HG03139 (cell line): ENCODE measurements at regions not wholly inside any gene's neighbourhood (a gene's known extent, or its start where the extent isn't known, plus 50 kb on each side); places are given as distances from the start of the nearest gene placed in this dataset.

Source experiments
- ATAC-seq: cut with Tn5 transposase; IDR thresholded peaks from one replicate; pipeline ENCODE4 v1.9.1; 2021; ENCODE audit not compliant: unreplicated experiment

DNA sequence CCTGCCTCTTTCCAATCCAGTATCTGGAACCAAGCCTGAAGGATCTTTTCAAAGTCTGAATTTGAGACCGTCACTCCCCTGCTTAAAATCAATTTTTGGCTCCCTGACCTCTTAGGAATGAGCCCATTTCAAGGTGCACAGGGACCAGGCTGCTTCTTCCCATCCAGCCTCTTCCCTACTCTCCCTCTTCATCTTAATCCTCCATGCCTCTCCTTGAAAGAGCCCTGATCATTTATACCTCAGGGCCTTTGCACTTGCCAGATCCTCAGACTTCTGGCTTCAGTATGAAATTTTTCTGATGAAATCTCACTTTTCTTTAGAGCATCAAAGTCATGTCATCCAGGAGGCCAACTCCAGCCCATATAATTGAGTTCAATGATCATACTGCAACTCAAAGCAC, 399.5 kb upstream of the CELF2 start:
- ATAC-seq = no peak

DNA sequence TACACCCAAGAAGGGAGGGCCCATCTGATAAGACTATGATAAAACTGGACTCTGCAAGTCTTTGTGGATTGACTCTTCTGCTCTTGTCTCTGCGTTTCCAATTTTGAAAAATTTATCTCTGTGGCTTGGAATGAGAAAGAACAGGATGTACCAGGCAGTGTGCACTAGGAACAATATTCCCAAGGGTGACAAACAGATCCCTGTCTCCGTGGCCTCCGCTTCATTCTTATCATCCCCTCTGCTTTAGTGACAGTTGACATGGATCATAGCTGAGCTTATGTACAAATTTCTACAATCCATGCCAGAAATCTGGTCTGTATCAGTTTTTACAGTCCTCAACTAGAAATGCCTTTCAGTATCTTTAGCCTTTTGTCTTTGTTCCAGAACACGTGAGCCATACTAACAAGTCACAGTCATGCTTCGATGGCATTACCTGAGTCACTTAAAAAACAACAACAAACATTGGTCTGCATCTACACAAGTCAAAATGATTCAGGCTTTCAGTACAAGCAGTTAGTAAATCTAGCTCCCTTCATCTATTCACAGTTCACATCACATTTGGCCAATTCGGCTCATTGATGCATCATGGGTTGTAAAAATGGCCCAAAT, 393.6 kb upstream of the CELF2 start:
- ATAC-seq = no peak

DNA sequence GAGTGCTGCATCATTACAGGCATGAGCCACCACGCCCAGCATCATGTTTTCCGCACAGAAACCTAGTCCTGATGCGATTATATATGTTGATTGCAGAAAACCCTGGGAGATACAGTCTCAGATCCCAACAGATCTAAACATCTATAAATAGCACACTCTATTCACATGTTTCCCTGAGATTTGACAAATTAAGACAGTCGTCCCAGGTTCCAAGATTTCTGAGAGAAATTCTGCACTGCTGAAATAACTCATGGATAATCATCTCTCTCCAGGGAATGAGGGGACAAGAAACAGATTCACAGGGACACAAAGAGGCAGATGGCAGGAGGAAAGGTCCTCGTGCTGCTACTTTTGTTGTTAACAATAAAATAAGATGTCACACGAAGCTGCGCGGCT, 393.1 kb upstream of the CELF2 start:
- no peak for ATAC-seq

DNA sequence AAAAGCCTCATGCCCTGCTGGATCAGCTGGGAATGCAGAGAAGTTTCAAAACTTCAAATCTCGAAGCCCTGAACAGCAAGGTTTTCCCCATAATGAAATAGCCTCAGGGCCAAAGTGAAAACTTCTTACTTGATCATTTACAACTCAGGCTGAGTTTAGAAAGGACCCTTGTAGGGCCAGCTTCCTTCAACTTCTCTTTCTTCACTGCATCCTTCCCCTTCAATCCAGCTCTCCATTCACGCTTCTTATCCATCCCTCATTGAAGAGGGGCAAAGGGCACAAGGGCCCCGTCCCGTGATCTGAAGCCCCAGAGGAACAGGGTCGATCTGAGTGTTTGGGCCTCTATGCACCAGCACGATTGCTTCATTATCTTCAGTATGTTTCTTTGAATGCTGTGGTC, 392.2 kb upstream of the CELF2 start:
- no peak for ATAC-seq

DNA sequence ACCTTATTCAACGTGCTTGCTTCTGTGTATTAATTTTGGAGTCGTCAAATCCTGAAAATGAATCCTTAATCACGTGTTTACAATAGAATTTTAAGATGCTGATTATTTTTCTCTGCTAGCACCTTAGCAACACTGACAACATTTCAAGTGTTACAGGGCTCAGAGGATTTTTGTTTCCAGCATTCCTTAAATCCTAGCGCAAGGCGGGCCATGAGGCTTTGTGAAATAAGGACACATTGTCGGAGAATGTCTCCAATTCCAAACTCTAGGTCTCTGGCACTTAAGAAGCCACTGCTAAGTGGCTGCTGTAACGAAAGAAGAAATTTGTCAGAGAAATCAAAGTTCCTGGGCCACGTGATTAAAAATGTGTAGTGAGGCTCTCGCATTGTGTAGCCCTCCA, 390.9 kb upstream of the CELF2 start:
- ATAC-seq = no peak

DNA sequence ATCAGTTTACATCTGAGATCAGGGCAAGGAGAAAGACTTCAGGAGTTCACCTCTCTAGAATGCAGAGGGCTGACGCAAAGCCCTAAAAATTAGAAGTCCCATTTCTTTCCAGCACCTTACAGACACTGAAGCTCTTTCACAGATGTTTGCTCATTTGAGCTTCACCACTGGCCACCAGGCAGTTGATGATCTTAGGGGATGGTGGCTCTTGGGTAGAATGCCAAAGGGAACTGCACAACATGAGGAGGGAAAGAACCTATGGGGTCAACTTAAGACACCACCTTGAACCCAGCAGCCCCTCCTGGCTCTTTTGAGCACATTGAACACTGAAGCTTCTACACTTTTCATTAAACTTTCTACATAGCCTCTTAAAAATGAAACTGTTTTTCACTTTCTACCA, 390.3 kb upstream of the CELF2 start:
- no peak for ATAC-seq

DNA sequence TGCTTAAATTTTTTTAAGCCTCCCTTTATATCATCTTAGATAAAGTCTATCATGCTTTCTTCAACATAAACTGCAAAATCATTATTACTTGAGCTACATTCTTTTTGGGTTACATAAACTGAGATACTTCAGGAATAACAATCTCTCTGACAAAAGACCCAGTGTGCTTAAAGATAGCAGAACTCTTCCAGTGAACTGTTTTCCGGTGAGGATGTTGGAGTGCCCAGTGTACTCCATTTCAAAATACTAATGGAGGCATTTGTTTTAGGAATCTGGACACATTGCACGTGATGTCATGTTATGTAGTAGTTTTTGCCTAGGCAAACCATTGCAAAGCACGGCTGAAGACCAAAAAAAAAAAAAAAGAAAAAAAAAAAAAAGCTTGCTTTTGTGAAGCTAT, 388.2 kb upstream of the CELF2 start:
- no peak for ATAC-seq

DNA sequence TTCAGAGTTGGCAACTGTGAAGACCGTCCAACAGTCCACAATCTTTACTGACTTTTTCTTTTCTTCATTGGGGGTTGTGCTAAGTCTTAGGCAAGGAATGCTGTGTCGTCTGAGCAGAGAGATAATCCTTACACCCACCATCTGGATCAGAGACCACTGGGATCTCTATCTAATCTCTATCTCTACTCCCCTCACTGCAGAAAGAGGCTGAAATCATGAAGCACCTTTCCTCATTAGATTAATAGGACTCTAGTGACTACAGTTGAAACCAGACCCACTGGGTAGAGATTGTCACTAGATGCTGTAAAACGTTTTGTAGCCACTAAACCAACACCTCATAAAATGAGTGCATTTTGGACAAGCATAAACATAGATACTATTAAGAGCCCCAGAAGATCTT, 387.4 kb upstream of the CELF2 start:
- ATAC-seq = no peak

DNA sequence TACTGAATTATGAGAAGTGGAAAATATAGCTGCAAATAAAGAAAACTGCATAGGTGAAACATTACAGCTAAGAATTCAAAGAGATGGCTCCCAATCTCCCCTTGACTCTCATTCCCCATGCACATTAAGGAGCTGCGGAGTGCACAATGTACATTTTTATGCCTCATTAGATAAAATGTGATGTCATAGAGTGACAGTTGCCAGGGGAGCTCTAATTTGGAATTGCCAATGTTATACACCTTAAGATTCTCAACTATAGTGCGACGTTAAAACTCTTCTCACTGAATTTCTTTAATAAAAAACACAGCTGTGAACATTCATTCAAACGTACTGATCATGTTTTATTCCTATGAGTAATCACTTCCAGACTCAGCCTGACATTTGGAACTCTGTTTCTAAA, 386.9 kb upstream of the CELF2 start:
- no peak for ATAC-seq

DNA sequence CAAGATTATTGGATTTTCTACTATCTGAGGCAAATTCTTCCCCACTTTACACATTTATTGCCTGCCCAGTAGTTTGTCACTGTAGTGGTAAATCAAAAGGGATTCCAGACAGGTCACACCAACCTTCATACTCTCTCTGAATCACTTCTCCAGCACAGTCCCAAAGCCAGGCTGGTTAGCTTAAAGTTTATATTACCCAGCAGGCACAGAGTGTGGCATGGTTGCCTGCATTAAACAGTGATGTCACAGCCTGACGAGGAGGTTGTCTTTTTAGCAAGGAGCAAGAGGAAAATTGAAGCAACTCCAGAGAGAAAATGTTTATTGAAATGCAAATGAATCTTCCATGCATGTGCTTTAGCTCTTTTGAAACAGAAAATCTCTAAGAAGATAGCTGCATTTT, 375.5 kb upstream of the CELF2 start:
- no peak for ATAC-seq

DNA sequence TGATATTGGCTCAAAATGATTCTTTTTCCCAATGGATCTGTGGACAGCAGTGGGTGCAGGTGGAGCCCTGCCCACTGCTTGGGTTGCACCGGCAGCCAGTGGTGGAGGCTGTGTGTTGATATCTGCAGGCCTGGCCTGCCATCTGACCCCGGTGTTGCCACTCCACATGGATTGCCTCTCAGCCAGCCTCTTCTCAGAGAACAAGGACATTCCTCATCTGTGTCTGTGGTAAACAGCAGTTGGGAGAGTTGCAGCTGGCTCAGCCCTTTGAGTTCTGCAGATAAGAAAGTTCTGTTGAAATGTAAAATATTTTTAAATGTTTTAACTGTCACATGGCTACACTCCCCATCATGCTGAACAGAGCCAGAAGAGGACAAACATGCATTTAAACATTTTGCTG, 374.9 kb upstream of the CELF2 start:
- no peak for ATAC-seq

DNA sequence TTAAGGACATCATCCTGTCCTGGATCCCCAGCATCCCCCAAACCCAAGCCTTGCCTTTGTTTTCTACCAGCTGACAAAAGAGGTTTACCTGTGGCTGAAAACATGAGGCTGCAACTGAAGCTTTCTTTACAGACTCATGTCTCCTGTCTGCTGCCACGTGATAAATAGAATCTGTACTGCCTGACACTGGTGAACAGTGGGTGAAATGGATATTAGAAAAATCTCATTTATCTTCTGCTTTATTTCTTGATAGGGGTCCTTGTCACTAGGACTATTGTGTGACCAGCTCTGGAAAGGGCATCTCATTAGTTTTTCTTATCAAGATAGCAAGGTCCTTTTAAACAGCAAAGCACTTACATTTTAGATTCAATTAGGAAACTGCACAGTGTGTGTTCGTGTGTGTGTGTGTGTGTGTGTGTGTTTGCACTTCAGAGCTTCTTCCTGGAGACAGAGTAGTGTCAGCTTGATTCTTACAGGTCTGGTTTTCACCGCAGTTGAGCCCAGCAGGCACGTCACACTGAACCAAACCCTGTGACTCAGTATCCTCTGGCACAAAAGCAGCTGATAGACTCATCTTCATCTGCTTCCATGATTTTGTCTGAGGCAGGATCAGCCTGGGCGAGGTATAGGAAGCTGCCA, 373.5 kb upstream of the CELF2 start:
- ATAC-seq = no peak

DNA sequence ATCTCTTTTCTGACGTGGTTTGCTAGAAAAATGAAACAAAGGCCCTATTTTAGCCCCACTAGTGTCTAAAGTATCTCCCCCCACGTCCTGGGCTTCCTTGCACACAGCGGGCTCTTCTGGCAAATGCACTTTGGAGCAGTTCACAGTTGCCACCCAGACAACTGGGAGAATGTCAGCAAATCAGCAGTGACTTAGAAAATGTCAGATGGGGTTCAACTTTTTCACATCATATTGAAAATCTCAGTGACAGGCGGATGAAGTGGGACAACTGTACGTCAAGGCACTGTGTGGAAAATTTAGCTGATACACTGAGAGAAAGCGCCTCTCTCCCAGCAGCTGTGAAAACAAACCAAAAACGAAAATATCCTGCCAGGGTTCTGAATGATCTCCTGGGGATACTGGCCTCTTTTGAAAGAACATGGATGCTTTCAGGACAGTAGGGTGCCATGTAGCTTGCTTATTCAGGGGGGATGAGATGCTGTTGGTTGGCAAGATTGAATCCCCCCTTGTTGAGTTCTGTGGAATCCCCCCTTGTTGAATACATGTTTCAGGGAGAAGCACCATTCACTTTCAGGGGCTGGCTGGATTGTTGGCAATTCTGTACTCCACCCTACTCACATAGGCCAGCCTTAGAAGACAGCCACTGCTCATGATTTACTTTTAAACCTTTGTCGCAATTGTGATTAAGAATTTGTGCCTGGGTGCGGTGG, 372.8 kb upstream of the CELF2 start:
- no peak for ATAC-seq

DNA sequence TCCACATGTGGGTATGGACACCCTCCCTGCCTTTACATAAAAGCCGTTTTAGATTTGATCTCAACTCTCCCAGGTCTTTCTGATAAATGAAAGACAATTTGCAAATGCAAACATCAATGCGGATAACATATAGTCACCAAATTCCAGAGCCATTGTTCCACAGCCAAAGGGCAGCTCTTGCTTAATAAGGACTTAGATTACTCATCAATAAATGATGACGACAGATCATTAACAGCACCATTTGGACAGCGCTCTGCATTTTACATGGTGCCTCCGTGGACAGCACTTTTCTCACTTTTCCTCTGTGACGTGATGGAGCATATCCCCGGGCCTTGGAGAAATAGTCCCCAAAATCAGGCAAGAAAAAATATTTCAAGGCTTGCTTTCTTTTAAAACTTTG, 370.3 kb upstream of the CELF2 start:
- no peak for ATAC-seq

DNA sequence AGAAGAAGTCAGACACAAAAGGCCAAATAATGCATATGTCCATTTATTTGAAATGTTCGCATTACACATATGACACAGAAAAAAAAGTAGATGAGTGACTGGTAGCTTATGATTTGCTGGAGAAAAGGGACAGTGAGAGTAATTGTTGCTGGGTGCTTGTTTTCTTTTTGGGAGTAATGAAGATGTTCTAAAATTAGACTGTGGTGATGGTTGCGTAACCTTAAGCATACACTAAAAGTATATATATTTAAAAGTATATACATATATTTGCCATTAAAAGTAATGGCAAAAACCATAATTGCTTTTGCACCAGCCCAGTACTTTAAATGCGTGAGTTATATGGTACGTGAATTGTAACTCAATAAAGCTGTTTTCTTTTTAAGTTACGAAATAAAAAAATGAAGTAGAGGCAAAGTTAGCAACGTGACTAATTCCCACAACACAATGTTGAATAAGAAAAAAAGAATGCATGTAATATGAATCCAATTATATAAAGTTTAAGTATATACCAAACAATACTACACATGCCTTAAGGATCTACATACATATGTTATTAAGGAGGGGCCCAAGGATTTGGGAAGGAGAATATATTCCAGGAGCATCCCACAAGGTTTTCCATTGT, 360.4 kb upstream of the CELF2 start:
- no peak for ATAC-seq

DNA sequence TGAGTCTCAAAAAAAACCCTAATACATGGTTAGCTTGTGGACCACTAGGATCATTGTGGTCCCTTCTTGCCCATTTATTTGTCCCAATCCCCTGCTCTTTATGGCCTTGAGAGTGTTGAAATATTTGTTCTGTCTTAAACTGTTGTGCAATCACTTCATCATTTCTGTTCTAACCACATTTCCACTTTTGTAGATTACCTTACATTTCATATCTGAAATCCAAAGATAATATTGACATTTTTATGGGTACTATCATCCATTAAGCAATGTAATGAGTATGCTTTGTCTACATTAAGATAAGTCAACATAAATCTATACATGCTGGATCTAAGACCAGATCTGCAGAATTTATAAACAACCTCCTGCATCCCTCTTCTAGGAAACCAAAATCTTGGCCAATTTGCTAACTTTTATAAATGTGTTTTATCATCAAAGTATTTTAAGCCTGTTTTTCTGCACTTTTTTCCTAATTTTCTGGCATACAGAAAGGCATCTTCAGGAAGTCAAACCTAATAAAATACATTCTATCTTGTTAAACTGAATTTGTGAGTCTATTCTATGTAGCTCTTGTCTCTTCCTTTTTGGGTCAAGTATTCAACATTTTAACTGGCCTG, 359.4 kb upstream of the CELF2 start:
- ATAC-seq = no peak

DNA sequence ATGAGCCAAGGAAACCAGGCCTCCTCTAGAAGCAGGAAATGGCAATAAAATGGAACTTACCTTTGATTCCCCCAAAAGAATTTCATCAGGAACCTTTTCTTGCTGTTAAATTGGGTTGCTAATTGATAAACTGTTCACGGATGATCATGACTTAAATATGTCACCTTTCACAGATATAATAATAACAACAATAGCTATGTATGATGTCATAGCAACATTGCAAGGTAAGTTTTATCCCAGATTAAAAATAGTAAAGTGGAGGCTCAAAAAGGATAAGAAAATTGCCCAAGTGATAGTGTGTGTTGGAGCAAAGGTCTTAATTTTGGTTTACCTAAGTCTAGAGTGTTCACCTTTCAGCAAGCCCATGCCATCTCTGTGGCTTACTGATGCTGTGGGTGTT, 357.6 kb upstream of the CELF2 start:
- no peak for ATAC-seq

DNA sequence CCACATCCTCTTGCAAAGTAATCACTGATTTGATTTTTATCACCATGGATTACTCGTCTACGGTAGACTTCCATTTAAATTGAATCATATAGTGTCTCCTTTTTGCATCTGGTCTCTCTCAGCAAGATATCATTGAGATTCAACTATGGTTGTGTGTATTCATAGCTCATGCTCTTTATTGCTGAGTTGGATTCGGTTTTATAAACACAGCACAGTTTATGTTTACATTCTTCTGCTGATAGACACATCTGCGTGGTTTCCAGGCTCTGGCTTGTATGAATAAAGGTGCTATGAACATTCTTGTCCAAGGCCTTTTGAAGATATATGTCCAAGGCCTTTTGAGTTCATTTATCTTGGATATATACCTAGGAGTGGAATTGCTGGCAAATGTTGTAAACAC, 356.5 kb upstream of the CELF2 start:
- no peak for ATAC-seq

DNA sequence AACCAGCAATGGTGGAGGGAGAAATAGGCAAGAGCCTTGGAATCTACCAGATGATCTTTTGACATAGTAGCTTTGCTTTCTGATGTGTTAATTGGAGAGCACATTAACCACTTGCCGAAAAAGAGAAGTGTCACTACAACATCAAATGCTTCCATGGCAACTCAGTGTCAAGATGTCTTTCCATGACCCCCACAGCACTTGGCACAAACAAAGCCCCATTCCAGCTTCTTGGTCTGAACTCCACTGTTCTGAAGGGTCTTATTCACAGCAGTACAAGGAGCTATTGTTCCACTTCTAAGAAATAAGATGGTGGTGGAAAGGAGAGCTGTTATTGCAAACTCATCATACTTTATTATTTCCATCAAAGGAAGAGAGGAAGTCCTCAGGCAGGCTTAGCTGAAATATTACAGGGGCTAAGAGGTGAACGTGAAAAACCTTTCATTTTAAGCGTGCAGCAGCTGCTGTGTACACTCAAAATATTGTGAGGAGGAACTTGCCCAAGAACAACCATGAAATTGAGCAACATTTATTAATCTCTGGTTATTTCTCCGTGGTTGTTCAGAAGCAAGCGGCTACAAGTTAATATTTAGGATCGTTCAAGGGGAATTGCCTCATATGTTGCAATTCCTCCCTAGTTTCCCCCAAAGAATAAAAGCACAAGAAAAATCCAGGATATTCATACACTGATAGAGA, 354.8 kb upstream of the CELF2 start:
- ATAC-seq = no peak

DNA sequence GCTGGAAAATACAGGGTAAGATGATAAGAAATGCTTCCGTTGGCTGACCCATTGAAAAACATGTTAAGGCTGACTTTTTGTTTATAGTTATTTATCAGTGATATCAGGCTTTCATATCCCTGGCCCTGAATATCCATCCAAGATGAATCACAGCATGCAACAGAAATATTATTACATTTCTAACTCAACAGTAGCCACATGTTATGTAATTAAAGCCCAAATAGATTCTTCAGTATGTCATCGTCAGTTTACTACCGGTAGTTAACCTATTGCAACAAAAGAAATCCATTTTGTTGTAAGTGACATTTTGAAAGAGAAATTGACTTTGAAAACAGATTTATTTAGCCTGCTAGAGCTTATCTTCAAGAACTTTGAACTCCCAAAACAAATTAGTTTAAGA, 354.1 kb upstream of the CELF2 start:
- no peak for ATAC-seq

DNA sequence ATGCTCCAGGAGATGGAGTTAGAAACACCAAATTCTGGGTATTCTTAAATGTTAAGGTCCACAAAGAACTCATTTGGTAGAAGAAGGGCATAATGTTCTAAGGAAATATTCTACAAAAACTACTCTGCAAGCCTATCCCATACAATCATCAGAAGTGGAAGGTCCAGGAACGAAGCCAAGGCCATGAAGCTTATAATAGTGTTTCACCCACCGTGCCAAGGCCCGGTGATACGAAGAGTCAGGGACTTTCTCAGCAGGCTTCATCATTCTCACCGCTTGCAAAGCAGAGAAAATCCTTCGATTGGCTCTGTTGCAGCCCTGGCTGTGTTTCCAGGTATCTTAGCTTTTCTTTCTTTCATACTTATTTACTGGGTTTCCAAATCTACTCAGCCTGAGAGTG, 351.9 kb upstream of the CELF2 start:
- no peak for ATAC-seq
